ENCODE measurements at regions not wholly inside any gene's neighbourhood (a gene's known extent, or its start where the extent isn't known, plus 50 kb on each side); places are given as distances from the start of the nearest gene placed in this dataset.

DNA sequence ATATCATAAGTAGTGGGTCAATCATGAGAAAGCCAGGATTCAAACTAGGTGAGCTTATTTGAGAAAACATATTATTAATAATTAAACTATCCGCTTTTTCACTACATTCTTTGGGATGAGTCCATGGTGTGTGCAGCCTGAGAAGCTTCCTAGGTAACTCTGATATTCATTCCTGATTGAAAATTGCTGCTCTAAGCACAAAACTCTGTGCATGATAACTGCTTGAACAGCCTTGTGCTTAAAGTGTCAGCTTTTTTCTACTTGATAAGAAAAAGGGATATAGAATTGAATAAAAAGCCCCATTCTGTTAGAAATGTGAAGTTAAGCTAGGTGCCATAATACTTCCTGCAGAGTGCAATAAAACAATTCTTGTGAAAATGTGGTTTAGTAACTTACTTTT is 343.5 kb upstream of the LUZP2 start:
- no peaks in the 10 kb centered on the region for H3K27me3 ChIP-seq
- TF ChIP-seq, protein P1, sequence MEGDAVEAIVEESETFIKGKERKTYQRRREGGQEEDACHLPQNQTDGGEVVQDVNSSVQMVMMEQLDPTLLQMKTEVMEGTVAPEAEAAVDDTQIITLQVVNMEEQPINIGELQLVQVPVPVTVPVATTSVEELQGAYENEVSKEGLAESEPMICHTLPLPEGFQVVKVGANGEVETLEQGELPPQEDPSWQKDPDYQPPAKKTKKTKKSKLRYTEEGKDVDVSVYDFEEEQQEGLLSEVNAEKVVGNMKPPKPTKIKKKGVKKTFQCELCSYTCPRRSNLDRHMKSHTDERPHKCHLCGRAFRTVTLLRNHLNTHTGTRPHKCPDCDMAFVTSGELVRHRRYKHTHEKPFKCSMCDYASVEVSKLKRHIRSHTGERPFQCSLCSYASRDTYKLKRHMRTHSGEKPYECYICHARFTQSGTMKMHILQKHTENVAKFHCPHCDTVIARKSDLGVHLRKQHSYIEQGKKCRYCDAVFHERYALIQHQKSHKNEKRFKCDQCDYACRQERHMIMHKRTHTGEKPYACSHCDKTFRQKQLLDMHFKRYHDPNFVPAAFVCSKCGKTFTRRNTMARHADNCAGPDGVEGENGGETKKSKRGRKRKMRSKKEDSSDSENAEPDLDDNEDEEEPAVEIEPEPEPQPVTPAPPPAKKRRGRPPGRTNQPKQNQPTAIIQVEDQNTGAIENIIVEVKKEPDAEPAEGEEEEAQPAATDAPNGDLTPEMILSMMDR (IDR thresholded peaks at IDR 0.05; ENCODE audit: low read depth, low read length) = no peak
- no peaks in the 10 kb centered on the region for H3K4me1 ChIP-seq (ENCODE audit: low read depth)
- no peak for DNase-seq (ENCODE audit: low read depth in 1 of 2, low spot score in 1 of 2)
- H3K4me3 ChIP-seq = no peak overlapping the region
- H3K9me3 ChIP-seq (ENCODE audit: low read depth) = no peaks in the 10 kb centered on the region
- H3K27ac ChIP-seq = no peak overlapping the region
- H3K36me3 ChIP-seq = no peaks in the 10 kb centered on the region

DNA sequence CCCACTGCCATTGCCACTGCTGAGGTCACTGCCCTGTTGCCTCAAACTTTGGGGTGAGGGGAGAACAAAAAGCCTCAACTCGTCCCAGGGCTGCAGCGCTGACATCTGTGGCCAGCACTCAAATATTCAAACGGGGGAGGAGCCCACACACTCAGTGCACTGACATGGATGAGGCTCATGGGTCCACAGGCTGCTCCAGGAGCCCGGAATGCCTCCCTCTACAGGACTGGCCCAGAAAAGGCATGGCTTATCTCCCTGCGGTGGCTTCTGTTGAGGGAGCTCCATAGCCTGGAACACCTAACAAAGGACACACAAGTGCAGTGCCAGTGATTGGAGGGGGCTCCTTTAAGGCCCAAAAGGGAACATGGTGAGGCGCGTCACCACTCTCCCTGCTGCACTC is 341.1 kb upstream of the LUZP2 start:
- DNase-seq (ENCODE audit: low read depth in 1 of 2, low spot score in 1 of 2) = no peak
- no peak overlapping the region for H3K4me3 ChIP-seq
- no peaks in the 10 kb centered on the region for H3K36me3 ChIP-seq
- H3K27ac ChIP-seq = no peak overlapping the region
- no peaks in the 10 kb centered on the region for H3K27me3 ChIP-seq
- H3K4me1 ChIP-seq (ENCODE audit: low read depth) = no peaks in the 10 kb centered on the region
- H3K9me3 ChIP-seq (ENCODE audit: low read depth) = no peaks in the 10 kb centered on the region
- TF ChIP-seq, protein P1 (IDR thresholded peaks at IDR 0.05; ENCODE audit: low read depth, low read length) = no peak

DNA sequence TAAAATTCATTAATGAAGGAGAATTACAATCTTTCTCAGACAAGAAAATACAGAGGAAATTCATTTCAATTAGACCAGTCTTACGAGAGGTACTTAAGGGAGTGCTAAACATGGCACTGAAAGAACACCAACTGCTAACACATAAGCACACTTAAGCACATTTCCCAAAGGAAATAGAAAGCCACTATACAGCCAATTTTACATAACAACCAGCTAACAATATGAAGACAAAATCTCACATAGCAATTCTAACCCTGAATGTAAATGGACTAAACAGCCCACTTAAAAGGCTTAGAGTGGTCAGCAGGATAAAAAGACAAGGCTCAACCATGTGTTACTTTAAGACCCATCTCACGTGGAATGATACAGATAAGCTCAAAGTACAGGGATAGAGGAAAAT is 339.5 kb upstream of the LUZP2 start:
- Histone ChIP-seq H3K27ac (no peak overlapping the region), H3K27me3 (no peaks in the 10 kb centered on the region), H3K9me3 (ENCODE audit: low read depth) (no peaks in the 10 kb centered on the region), H3K4me1 (ENCODE audit: low read depth) (no peaks in the 10 kb centered on the region), H3K36me3 (no peaks in the 10 kb centered on the region), H3K4me3 (no peak overlapping the region)
- TF ChIP-seq, protein P1 (IDR thresholded peaks at IDR 0.05; ENCODE audit: low read depth, low read length) = no peak
- DNase-seq (ENCODE audit: low read depth in 1 of 2, low spot score in 1 of 2) = no peak

DNA sequence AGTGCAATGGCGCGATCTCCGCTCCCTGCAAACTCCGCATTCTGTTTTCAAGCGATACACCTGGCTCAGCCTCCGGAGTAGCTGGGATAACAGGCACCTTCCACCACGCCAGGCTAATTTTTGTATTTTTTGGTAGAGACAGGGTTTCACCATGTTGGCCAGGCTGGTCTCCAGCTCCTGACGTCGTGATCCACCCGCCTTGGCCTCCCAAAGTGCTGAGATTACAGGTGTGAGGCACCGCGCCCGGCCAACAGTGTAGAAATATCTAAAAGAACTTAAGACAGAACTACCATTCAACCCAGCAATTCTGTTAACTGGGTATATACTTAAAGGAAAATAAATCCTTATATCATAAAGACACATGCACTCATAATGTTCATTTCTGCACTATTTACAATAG is 335.3 kb upstream of the LUZP2 start:
- Histone ChIP-seq H3K4me1 (ENCODE audit: low read depth) (no peaks in the 10 kb centered on the region), H3K27ac (no peak overlapping the region), H3K4me3 (no peak overlapping the region), H3K36me3 (no peaks in the 10 kb centered on the region), H3K9me3 (ENCODE audit: low read depth) (no peaks in the 10 kb centered on the region), H3K27me3 (no peaks in the 10 kb centered on the region)
- no peak for DNase-seq (ENCODE audit: low read depth in 1 of 2, low spot score in 1 of 2)
- TF ChIP-seq, protein P1 (IDR thresholded peaks at IDR 0.05; ENCODE audit: low read depth, low read length) = no peak

DNA sequence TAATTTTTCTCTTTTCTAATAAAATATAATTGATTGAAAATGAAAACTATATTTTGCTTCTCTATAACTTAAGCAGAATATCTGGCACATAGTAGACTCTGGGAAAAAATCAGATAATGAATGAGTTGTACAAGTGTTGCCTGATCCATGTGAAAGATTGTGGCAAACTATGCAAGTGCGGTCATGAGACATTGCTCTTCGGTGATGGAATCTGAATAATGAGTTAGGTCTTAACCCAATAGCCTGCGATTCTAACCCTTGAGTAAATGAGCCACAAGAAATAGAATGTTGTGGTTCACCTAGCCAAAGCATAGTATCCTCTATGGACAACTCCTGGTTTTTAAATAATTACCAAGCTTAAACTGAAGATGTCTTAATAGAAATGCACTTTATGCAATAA is 333.7 kb upstream of the LUZP2 start:
- no peaks in the 10 kb centered on the region for H3K9me3 ChIP-seq (ENCODE audit: low read depth)
- no peak overlapping the region for H3K27ac ChIP-seq
- no peak for DNase-seq (ENCODE audit: low read depth in 1 of 2, low spot score in 1 of 2)
- no peaks in the 10 kb centered on the region for H3K27me3 ChIP-seq
- no peak overlapping the region for H3K4me3 ChIP-seq
- H3K4me1 ChIP-seq (ENCODE audit: low read depth) = no peaks in the 10 kb centered on the region
- no peaks in the 10 kb centered on the region for H3K36me3 ChIP-seq
- TF ChIP-seq, protein P1 (IDR thresholded peaks at IDR 0.05; ENCODE audit: low read depth, low read length) = no peak

DNA sequence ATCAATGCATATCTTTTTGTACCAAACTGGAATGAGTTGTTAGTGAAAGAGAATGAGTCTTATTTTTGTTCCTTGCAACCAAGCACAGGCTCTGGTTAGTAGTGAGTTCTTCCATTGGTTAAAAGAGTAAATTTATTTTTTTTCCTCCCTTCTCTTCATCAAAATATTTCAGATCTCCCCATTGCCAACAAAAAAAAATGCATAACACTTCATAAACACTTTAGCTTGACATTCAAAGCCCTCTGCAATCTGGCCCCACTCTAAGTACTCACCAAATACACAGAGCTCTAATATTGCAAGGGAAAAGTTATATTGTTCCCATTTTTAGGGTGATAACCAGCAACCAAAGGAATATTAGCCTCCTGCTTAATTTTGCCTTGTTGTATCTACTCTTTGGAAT is 333.0 kb upstream of the LUZP2 start:
- Histone ChIP-seq H3K4me1 (ENCODE audit: low read depth) (no peaks in the 10 kb centered on the region), H3K27ac (no peak overlapping the region), H3K36me3 (no peaks in the 10 kb centered on the region), H3K27me3 (no peaks in the 10 kb centered on the region), H3K9me3 (ENCODE audit: low read depth) (no peaks in the 10 kb centered on the region), H3K4me3 (no peak overlapping the region)
- no peak for DNase-seq (ENCODE audit: low read depth in 1 of 2, low spot score in 1 of 2)
- TF ChIP-seq, protein P1 (IDR thresholded peaks at IDR 0.05; ENCODE audit: low read depth, low read length) = no peak

Data from cardiac muscle cell (in vitro differentiated cells and primary cell).